HepG2 (cell line): ENCODE measurements at regions not wholly inside any gene's neighbourhood (a gene's known extent, or its start where the extent isn't known, plus 50 kb on each side); places are given as distances from the start of the nearest gene placed in this dataset.

ENCODE experiments used
- ATAC-seq: fragments of 200-7000 bp; cut with Tn5 transposase; 3 replicates; pipeline ENCODE4 v1.9.1; 2020; ENCODE audit warnings: mild to moderate bottlenecking, moderate library complexity
- BruUV-seq: library from RNA; stranded (reverse); fragments of 400-500 nt; replicated peaks from 2 replicates; lab custom pipeline; 2021; lab: Mats Ljungman, UMichigan
- CTCF ChIA-PET: fragments of 300-600 bp; formaldehyde crosslinking; extraction: SDS; loops from one replicate; lab custom pipeline; 2021; ENCODE audit warnings: low total read pairs, inconsistent platforms, low intra/inter-chr PET ratio; lab: Yijun Ruan, JAX
- POLR2A ChIA-PET: fragments of 350-600 bp; sonication (Branson Sonifier 250); formaldehyde crosslinking; loops from one replicate; lab custom pipeline; 2020; ENCODE audit warnings: antibody characterized with exemption, inconsistent platforms; lab: Yijun Ruan, JAX
- DNase-seq: peaks from one replicate; pipeline ENCODE4 v3.0.0-alpha.2; 2015; ENCODE audit warnings: low spot score
- FAIRE-seq: peaks from 3 replicates; lab custom pipeline; 2011; peaks lifted over from hg19 to GRCh38; lab: Jason Lieb, UNC
- H2AFZ ChIP-seq: one replicate; pipeline ENCODE4 v1.6.1; 2011; ENCODE audit warnings: low read length, inconsistent platforms
- H3K27ac ChIP-seq: fragments of 300-600 bp; 3 replicates; pipeline ENCODE4 v1.8.0; 2011; ENCODE audit warnings: mixed run types, mild to moderate bottlenecking, mixed read lengths, low read length, inconsistent platforms; ENCODE audit not compliant: insufficient read depth; ENCODE audit errors: extremely low read length
- H3K27me3 ChIP-seq, 2 experiments: fragments of 200-600 bp in 1 of 2; 2 replicates in 1 of 2; 3 replicates in 1 of 2; pipeline versions ENCODE4 v1.6.0 to v1.8.0; 2011; ENCODE audit warnings: low read length in 2 of 2, mild to moderate bottlenecking in 2 of 2, moderate library complexity in 2 of 2, inconsistent platforms in 1 of 2; ENCODE audit not compliant: insufficient read depth in 2 of 2, control insufficient read depth in 1 of 2
- H3K36me3 ChIP-seq, 2 experiments: fragments of 200-600 bp in 1 of 2; replicated peaks in 1 of 2; 2 replicates in 1 of 2; 3 replicates in 1 of 2; pipeline versions ENCODE4 v1.5.1 to v1.8.0; 2011; ENCODE audit warnings: low read length in 2 of 2, inconsistent platforms in 1 of 2; ENCODE audit not compliant: insufficient read depth in 2 of 2, control insufficient read depth in 1 of 2
- H3K4me1 ChIP-seq: 2 replicates; pipeline ENCODE4 v1.5.1; 2012; ENCODE audit warnings: low read length, inconsistent platforms; ENCODE audit not compliant: insufficient read depth
- H3K4me2 ChIP-seq: 2 replicates; pipeline ENCODE4 v1.6.0; 2011; ENCODE audit warnings: low read depth, low read length, inconsistent platforms
- H3K4me3 ChIP-seq, 3 experiments: fragments of 200-600 bp in 1 of 3; sonication (generic), shearing (Covaris generic) in 1 of 3; replicated peaks in 1 of 3; 2 replicates each; pipeline ENCODE4 v1.5.1; 2011 to 2016; ENCODE audit warnings: low read length in 3 of 3, inconsistent platforms in 2 of 3, low read depth in 2 of 3, mild to moderate bottlenecking in 2 of 3, control low read depth in 1 of 3, mixed read lengths in 1 of 3; ENCODE audit not compliant: insufficient read depth in 1 of 3
- H3K79me2 ChIP-seq: one replicate; pipeline ENCODE4 v1.6.1; 2011; ENCODE audit warnings: low read length, inconsistent platforms; ENCODE audit not compliant: insufficient read depth
- H3K9ac ChIP-seq: 2 replicates; pipeline ENCODE4 v1.6.0; 2011; ENCODE audit warnings: mild to moderate bottlenecking, low read depth, low read length, inconsistent platforms; ENCODE audit not compliant: insufficient read depth
- H3K9me3 ChIP-seq: 2 replicates; pipeline ENCODE4 v1.5.1; 2012; ENCODE audit warnings: mild to moderate bottlenecking, low read length
- H4K20me1 ChIP-seq: 2 replicates; pipeline ENCODE4 v1.6.0; 2011; ENCODE audit warnings: inconsistent platforms, mild to moderate bottlenecking, low read length, moderate library complexity; ENCODE audit not compliant: insufficient read depth
- CAMTA2 ChIP-seq: sonication (generic); formaldehyde crosslinking; IDR thresholded peaks from 2 replicates; pipeline ENCODE4 v1.4.0; 2020; ENCODE audit warnings: mild to moderate bottlenecking, missing genetic modification reagents, borderline replicate concordance
- CTCF ChIP-seq: sonication (generic); formaldehyde crosslinking; IDR thresholded peaks from 2 replicates; pipeline ENCODE4 v1.5.0; 2020; ENCODE audit warnings: mild to moderate bottlenecking, missing genetic modification reagents, moderate library complexity
- ISL2 ChIP-seq: sonication (generic); formaldehyde crosslinking; IDR thresholded peaks from 2 replicates; pipeline ENCODE4 v1.5.0; 2020; ENCODE audit warnings: missing genetic modification reagents
- KMT2A ChIP-seq: sonication (generic); formaldehyde crosslinking; IDR thresholded peaks from 2 replicates; pipeline ENCODE4 v1.4.0; 2020; ENCODE audit warnings: missing genetic modification reagents
- RCOR2 ChIP-seq: IDR thresholded peaks from 2 replicates; pipeline ENCODE4 v1.6.1; 2016; ENCODE audit warnings: missing biosample characterization, missing genetic modification reagents
- RFX1 ChIP-seq: fragments of 450-650 bp; IDR thresholded peaks from 2 replicates; pipeline ENCODE4 v1.6.1; 2017
- SOX6 ChIP-seq, 2 experiments: fragments of 450-650 bp in 1 of 2; sonication (generic) in 1 of 2; formaldehyde crosslinking in 1 of 2; IDR thresholded peaks; 2 replicates each; pipeline versions ENCODE4 v1.4.0 to v1.6.1; 2017 to 2020; ENCODE audit warnings: antibody characterized with exemption in 1 of 2, mild to moderate bottlenecking in 1 of 2, missing genetic modification reagents in 1 of 2
- SUZ12 ChIP-seq: fragments of 150-350 bp; IDR thresholded peaks from 2 replicates; pipeline ENCODE4 v1.6.1; 2014; ENCODE audit warnings: low read depth, low read length
- YY1 ChIP-seq: IDR thresholded peaks from 2 replicates; pipeline ENCODE4 v1.6.1; 2011; ENCODE audit warnings: low read length, low read depth, moderate library complexity, mild to moderate bottlenecking; ENCODE audit not compliant: insufficient read depth, insufficient replicate concordance
- ZFP82 ChIP-seq: sonication (generic); formaldehyde crosslinking; IDR thresholded peaks from 2 replicates; pipeline ENCODE4 v1.5.1; 2020; ENCODE audit warnings: mild to moderate bottlenecking, missing genetic modification reagents, borderline replicate concordance
- ZNF446 ChIP-seq: sonication (generic); formaldehyde crosslinking; IDR thresholded peaks from 2 replicates; pipeline ENCODE4 v1.5.0; 2020; ENCODE audit warnings: mild to moderate bottlenecking, missing genetic modification reagents
- ZNF891 ChIP-seq: sonication (generic); formaldehyde crosslinking; IDR thresholded peaks from 2 replicates; pipeline ENCODE4 v1.5.0; 2020; ENCODE audit warnings: mild to moderate bottlenecking, missing genetic modification reagents
- WGBS: methylation state at CpG from one replicate; pipeline ENCODE4 v1.1.6; 2017; ENCODE audit warnings: low lambda C conversion rate; 5-methylcytosine and 5-hydroxymethylcytosine counted together
- in situ Hi-C: cut with HindIII; loops from 2 replicates; pipeline ENCODE4 v1.10.0; 2017; ENCODE audit warnings: low pct_unique_long_range_greater_than_20kb; ENCODE audit not compliant: extremely low pct_ligation_motif_present
- intact Hi-C: fragments of 100-400 bp; cut with micrococcal nuclease; formaldehyde crosslinking; loops from one replicate; pipeline ENCODE4 v1.10.0; 2022; ENCODE audit not compliant: unreplicated experiment
- TF ChIP-seq, protein P1 (sequence below): sonication (generic); formaldehyde crosslinking; conservative IDR thresholded peaks from 2 replicates; pipeline ENCODE4 v1.8.0; 2022; ENCODE audit warnings: mild to moderate bottlenecking, moderate library complexity, missing genetic modification reagents

GRCh38 chr7:85972504-85973141 is 671.1 kb upstream of the GRM3 start (continued):
- TF ChIP-seq CTCF (CRISPR knock-in tag) (no peak), SUZ12 (no peak), ZFP82 (CRISPR knock-in tag) (no peak)

DNA sequence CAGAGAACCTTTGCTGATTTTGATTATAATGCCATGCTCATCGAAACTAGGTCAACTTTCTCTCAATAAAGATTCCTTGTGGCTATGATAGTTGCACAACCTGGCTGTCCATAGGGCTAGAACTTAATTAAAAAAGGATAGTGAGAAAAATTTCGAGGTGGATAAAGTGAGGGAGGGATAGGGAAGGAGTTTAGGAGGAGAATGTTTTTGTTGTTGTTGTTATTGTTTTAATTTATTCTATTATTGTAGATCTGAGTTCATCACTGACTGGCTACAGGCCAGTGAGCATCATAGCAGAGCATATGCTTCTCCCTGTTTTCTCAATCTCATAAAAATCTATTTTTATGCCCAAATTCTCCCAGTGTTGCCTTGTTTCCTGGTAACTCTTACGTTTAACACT is 688.7 kb upstream of the GRM3 start:
- WGBS = 0% methylated on average over 3 of the region's 3 CpGs
- in situ Hi-C loops = no loop called here
- CTCF ChIA-PET = no interaction called here

More for the DNA sequence above, 688.7 kb upstream of the GRM3 start:
- no peaks in the 10 kb centered on the region for H3K36me3 ChIP-seq
- H3K79me2 ChIP-seq = no peaks in the 10 kb centered on the region
- DNase-seq (no peak), ATAC-seq (no peak), FAIRE-seq (no peak)
- H3K9me3 ChIP-seq = no peaks in the 10 kb centered on the region
- no peaks in the 10 kb centered on the region for H4K20me1 ChIP-seq
- H2AFZ ChIP-seq = no peak overlapping the region
- POLR2A ChIA-PET = no interaction called here
- intact Hi-C loops = no loop called here
- H3K9ac ChIP-seq = no peak overlapping the region
- no peak overlapping the region for H3K27ac ChIP-seq
- no peaks in the 10 kb centered on the region for H3K27me3 ChIP-seq
- H3K4me2 ChIP-seq = no peak overlapping the region
- TF ChIP-seq SOX6 (IDR thresholded peaks at IDR 0.05) = no peak
- no peak for TF ChIP-seq SOX6 (CRISPR knock-in tag; IDR thresholded peaks at IDR 0.05)
- no peak for TF ChIP-seq ISL2 (CRISPR knock-in tag)
- no peak for TF ChIP-seq CAMTA2 (CRISPR knock-in tag)
- no peak for TF ChIP-seq KMT2A (CRISPR knock-in tag)
- TF ChIP-seq RCOR2 = no peak
- TF ChIP-seq, protein P1, sequence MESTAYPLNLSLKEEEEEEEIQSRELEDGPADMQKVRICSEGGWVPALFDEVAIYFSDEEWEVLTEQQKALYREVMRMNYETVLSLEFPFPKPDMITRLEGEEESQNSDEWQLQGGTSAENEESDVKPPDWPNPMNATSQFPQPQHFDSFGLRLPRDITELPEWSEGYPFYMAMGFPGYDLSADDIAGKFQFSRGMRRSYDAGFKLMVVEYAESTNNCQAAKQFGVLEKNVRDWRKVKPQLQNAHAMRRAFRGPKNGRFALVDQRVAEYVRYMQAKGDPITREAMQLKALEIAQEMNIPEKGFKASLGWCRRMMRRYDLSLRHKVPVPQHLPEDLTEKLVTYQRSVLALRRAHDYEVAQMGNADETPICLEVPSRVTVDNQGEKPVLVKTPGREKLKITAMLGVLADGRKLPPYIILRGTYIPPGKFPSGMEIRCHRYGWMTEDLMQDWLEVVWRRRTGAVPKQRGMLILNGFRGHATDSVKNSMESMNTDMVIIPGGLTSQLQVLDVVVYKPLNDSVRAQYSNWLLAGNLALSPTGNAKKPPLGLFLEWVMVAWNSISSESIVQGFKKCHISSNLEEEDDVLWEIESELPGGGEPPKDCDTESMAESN (CRISPR knock-in tag) = no peak
- no peak for TF ChIP-seq YY1
- TF ChIP-seq ZNF891 (CRISPR knock-in tag) = no peak
- TF ChIP-seq RFX1 = no peak
- no peak for TF ChIP-seq ZNF446 (CRISPR knock-in tag)
- no TSS peak for BruUV-seq
- H3K4me3 ChIP-seq = no peak overlapping the region
- peaks cover 8% of the 10 kb centered on the region; the same call in 1 of the 2 replicates for H3K4me1 ChIP-seq
